PFSK-1 (cell line): ENCODE measurements at regions not wholly inside any gene's neighbourhood (a gene's known extent, or its start where the extent isn't known, plus 50 kb on each side); places are given as distances from the start of the nearest gene placed in this dataset.
A peak's percentile ranks its signal among the peaks of the same experiment; 100 is the strongest.

ENCODE experiments used
- FOXP2 ChIP-seq: optimal IDR thresholded peaks from 2 replicates; pipeline ENCODE3; 2011; ENCODE audit warnings: borderline replicate concordance, control low read depth, inconsistent platforms; ENCODE audit not compliant: insufficient read depth; ENCODE audit errors: extremely low read length, extremely low read depth
- POLR2AphosphoS5 ChIP-seq: IDR thresholded peaks from 2 replicates; pipeline ENCODE4 v1.6.1; 2012; ENCODE audit warnings: low read depth, mild to moderate bottlenecking, control low read depth, low read length, moderate library complexity
- REST ChIP-seq, 2 experiments: IDR thresholded peaks; 2 replicates each; pipeline versions ENCODE4 v1.6.1 to v1.8.0; 2011 to 2012; ENCODE audit warnings: low read depth in 2 of 2, low read length in 2 of 2, control low read depth in 1 of 2, inconsistent platforms in 1 of 2, mild to moderate bottlenecking in 1 of 2, moderate library complexity in 1 of 2; ENCODE audit not compliant: insufficient read depth in 1 of 2
- SIN3A ChIP-seq: IDR thresholded peaks from 2 replicates; pipeline ENCODE4 v1.6.1; 2012; ENCODE audit warnings: mild to moderate bottlenecking, low read length, moderate library complexity, borderline replicate concordance; ENCODE audit not compliant: insufficient read depth
- TAF1 ChIP-seq: IDR thresholded peaks from 2 replicates; pipeline ENCODE4 v1.6.1; 2012; ENCODE audit warnings: low read length, control low read depth, borderline replicate concordance; ENCODE audit not compliant: insufficient read depth

- TF ChIP-seq FOXP2, result no peak
- TF ChIP-seq SIN3A, result no peak
- no peak for TF ChIP-seq POLR2AphosphoS5
- no peak for TF ChIP-seq TAF1
- TF ChIP-seq REST (IDR thresholded peaks at IDR 0.05; ENCODE audit: insufficient read depth in 1 of 2, low read depth in 2 of 2, low read length in 2 of 2), result no peak
Measured at GRCh38 chr16:79728923-79729240, 128.3 kb upstream of the MAF start.

DNA sequence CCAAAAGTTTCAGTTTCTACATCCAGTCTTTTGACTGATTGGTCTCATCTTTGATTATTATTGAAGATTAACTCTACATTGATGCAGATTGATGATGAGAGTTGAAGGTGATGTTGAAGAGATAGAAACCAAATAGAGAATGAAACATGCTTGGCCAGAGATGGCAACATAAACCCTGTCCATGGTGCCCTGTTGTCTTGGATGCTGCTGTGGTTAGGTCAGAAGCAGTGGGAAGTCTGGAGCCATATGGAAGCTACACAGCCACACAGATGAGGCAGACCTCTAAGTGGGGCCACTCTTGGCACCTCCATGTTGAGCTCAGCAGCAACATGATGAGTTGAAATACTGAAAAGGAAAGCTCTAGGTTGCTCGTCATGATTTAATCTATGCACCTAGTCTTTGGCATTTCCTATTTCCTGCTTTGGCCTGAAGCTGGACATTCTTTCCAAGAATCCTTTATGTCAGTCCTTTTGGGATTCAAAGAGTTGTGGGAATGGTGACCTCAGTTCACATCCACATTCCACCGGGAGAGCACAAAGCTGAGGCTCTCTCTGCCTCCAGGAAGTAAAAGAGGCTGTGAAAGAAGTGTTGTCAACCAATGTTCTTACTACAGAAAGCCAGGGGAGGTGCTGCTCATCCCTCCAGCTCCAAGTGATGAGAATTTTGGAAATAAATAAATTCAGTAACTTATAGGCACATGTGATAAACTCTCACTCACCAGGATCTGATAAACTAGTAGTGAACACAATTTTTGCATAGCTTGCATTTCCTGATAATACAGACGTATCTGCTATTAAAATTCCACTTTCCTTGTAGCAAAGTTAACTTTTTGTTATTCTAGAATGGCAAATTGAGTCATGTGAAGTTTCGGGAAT, 127.7 kb upstream of the MAF start:
- no peak for TF ChIP-seq SIN3A
- peak; percentile 51 to 87 for TF ChIP-seq REST (IDR thresholded peaks at IDR 0.05; ENCODE audit: insufficient read depth in 1 of 2, low read depth in 2 of 2, low read length in 2 of 2)

DNA sequence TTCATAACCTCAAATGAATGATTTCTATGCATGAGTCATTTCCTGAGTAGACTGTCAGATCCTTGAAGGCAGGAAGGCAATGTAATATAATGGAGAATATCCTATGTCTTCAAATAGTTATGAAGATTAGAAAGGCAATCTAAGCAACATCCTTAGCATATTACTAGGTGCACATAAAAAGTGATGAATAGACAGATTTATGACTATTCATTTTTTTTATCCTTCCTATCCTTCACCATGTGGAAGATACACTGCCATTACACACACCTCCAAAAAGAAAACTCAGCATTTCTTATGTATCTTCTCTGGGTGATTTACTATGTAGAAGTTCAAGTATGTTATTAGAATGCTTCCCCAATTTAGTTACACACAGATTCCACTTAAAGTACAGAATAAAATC, 126.4 kb upstream of the MAF start:
- TF ChIP-seq SIN3A (no peak), REST (IDR thresholded peaks at IDR 0.05; ENCODE audit: insufficient read depth in 1 of 2, low read depth in 2 of 2, low read length in 2 of 2) (no peak), POLR2AphosphoS5 (no peak), TAF1 (no peak), FOXP2 (no peak)

GRCh38 chr16:79725051-79725450, 124.5 kb upstream of the MAF start:
- TF ChIP-seq REST (IDR thresholded peaks at IDR 0.05; ENCODE audit: insufficient read depth in 1 of 2, low read depth in 2 of 2, low read length in 2 of 2) (no peak), TAF1 (no peak), SIN3A (no peak), FOXP2 (no peak), POLR2AphosphoS5 (no peak)

DNA sequence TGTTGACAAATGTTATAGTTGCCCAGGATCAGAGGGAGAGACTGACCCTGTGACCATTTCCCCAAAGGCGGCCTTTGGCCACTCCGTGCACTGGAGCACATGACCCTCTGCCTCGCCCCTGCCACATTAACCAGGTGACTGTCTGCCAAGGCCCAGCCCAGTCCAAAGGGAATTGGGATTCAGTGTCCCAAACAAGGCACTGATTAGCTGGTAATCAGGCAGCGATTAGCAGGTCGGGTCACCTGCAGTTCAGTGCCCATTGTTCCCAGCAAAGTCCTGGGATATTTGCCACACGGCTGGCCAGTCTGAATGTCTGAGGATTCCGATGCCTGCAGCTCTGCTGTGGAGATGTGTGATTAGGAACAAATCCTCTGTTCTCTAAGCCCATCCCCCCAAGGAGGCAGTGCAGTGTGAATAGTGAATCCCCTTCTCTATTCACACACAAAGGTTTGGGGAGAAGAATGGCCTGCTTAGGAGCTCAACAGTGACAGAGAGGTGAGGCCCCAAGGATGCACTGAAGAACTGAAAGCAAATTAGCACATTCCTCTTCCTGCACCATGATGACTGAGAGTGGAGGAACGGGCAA, 123.1 kb upstream of the MAF start:
- TF ChIP-seq SIN3A, result no peak
- no peak for TF ChIP-seq REST (IDR thresholded peaks at IDR 0.05; ENCODE audit: insufficient read depth in 1 of 2, low read depth in 2 of 2, low read length in 2 of 2)
- no peak for TF ChIP-seq TAF1
- no peak for TF ChIP-seq POLR2AphosphoS5
- TF ChIP-seq FOXP2, result no peak
